ENCODE measurements at regions not wholly inside any gene's neighbourhood (a gene's known extent, or its start where the extent isn't known, plus 50 kb on each side); places are given as distances from the start of the nearest gene placed in this dataset.

DNA sequence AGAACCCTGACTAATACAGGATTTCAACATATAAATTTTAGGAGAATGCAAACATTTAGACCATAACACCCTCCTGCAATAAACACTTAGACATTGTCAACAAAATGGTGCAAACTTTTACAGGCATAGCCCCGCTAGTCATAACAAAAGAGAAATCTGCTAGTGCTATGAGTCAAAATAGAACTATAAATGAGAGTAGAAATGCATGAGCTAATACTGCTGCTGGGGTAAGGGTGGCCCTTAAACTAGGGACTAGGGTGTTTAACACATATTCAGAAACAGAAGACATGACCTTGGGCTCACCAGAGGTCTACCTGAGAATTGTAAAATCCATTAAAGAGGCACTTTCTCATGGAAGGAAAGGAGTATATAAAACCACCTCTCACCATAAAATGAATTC, 131.6 kb downstream of the TLR4 start:
- TF ChIP-seq CREM (CRISPR knock-in tag; IDR thresholded peaks at IDR 0.05) (no peak), TEAD4 (CRISPR knock-in tag; IDR thresholded peaks at IDR 0.05) (no peak)
- TF ChIP-seq, protein P1, sequence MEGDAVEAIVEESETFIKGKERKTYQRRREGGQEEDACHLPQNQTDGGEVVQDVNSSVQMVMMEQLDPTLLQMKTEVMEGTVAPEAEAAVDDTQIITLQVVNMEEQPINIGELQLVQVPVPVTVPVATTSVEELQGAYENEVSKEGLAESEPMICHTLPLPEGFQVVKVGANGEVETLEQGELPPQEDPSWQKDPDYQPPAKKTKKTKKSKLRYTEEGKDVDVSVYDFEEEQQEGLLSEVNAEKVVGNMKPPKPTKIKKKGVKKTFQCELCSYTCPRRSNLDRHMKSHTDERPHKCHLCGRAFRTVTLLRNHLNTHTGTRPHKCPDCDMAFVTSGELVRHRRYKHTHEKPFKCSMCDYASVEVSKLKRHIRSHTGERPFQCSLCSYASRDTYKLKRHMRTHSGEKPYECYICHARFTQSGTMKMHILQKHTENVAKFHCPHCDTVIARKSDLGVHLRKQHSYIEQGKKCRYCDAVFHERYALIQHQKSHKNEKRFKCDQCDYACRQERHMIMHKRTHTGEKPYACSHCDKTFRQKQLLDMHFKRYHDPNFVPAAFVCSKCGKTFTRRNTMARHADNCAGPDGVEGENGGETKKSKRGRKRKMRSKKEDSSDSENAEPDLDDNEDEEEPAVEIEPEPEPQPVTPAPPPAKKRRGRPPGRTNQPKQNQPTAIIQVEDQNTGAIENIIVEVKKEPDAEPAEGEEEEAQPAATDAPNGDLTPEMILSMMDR (IDR thresholded peaks at IDR 0.05), result no peak

All from WTC11 (cell line).